ENCODE measurements at regions not wholly inside any gene's neighbourhood (a gene's known extent, or its start where the extent isn't known, plus 50 kb on each side); places are given as distances from the start of the nearest gene placed in this dataset.

DNA sequence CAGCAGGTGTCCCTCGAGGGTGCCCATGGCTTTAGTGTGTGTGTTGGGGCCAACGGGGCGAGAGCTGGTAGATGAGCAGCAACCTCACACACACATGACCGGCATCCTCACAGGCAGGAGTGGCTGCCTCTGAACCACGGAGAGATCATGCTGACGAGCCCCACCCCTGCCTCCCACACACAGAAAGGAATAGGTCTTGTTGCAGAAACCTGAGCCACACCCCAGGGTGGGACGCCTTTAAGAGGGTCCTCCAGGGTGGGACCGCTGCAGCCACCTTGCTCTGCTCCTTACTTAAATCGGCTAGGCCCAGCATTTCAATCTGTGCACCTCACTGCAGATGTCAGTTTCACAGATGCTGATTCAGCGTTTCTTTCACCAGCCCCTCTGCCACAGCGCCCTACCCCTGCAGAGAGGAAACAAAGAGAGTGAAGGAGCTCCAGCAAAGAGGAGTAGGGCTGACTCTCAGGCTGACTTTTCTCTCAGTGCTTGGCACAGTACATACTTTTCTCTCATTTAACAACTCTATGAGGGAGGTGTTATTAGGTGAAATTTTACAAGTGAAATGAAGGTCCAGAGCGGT is 61.2 kb upstream of the EPHB3 start:
- no peak for TF ChIP-seq POLR2A (IDR thresholded peaks at IDR 0.05)
- TF ChIP-seq, protein P1, sequence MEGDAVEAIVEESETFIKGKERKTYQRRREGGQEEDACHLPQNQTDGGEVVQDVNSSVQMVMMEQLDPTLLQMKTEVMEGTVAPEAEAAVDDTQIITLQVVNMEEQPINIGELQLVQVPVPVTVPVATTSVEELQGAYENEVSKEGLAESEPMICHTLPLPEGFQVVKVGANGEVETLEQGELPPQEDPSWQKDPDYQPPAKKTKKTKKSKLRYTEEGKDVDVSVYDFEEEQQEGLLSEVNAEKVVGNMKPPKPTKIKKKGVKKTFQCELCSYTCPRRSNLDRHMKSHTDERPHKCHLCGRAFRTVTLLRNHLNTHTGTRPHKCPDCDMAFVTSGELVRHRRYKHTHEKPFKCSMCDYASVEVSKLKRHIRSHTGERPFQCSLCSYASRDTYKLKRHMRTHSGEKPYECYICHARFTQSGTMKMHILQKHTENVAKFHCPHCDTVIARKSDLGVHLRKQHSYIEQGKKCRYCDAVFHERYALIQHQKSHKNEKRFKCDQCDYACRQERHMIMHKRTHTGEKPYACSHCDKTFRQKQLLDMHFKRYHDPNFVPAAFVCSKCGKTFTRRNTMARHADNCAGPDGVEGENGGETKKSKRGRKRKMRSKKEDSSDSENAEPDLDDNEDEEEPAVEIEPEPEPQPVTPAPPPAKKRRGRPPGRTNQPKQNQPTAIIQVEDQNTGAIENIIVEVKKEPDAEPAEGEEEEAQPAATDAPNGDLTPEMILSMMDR (IDR thresholded peaks at IDR 0.05), result no peak
